ENCODE measurements at regions not wholly inside any gene's neighbourhood (a gene's known extent, or its start where the extent isn't known, plus 50 kb on each side); places are given as distances from the start of the nearest gene placed in this dataset.

DNA sequence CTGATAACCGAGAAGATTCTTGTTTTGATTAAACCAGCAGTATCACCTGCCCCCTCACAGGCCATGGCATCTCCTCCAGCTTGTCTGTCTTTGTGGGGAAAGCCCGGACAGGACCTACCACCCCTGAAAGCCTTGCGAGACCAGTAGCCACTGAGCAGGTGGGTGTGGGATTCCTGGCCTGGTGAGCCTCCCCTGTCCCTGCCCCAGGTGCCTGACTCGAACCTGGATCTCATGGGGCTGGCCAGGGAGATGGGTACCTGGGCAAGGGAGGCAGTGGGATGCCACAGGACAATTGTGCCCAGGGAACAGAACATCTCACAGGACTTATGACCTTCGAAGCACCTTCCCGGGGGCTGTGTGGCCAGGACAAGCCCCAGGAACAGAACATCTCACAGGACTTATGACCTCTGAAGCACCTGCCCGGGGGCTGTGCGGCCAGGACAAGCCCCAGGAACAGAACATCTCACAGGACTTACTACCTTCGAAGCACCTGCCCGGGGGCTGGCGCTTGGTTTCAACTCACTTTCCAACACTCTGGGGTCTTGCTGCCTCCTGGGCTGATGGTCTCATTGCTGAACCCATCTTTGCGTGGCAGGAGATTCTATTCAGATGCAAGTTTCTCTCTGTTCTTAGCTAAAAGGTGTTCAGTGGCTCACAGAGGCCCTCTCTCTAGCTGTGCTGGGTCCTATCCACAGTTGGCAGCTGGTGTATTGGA is 854.5 kb downstream of the BRD1 start:
- H3K27me3 ChIP-seq (ENCODE audit: control insufficient read depth, low read length), result 0 out of 2 replicates have a peak, but pooled peaks cover 3% of the 10 kb centered on the region
- H3K4me3 ChIP-seq (ENCODE audit: low read length), result no peak overlapping the region
- no peaks in the 10 kb centered on the region for H3K9me2 ChIP-seq (replicated peaks; ENCODE audit: control insufficient read depth, low read length)
- no peak overlapping the region for H3K4me2 ChIP-seq (ENCODE audit: low read length)
- no peaks in the 10 kb centered on the region for H3K36me3 ChIP-seq (ENCODE audit: control insufficient read depth, low read length)
- no peaks in the 10 kb centered on the region for H4K20me1 ChIP-seq (ENCODE audit: control insufficient read depth, insufficient read depth, low read depth, low read length)
- no peaks in the 10 kb centered on the region for H3F3A ChIP-seq (ENCODE audit: control insufficient read depth, insufficient read depth)
- no peaks in the 10 kb centered on the region for H3K4me1 ChIP-seq (ENCODE audit: control insufficient read depth, low read length)
- H3K79me2 ChIP-seq (ENCODE audit: control insufficient read depth, low read length), result no peaks in the 10 kb centered on the region
- H3K9me3 ChIP-seq (ENCODE audit: control insufficient read depth, insufficient read depth, low read length), result no peaks in the 10 kb centered on the region
- H3K27ac ChIP-seq (ENCODE audit: low read depth, low read length), result no peak overlapping the region
- TF ChIP-seq EZH2phosphoT487 (IDR thresholded peaks at IDR 0.05; ENCODE audit: borderline replicate concordance, low read length), result no peak
- TF ChIP-seq, protein P1, sequence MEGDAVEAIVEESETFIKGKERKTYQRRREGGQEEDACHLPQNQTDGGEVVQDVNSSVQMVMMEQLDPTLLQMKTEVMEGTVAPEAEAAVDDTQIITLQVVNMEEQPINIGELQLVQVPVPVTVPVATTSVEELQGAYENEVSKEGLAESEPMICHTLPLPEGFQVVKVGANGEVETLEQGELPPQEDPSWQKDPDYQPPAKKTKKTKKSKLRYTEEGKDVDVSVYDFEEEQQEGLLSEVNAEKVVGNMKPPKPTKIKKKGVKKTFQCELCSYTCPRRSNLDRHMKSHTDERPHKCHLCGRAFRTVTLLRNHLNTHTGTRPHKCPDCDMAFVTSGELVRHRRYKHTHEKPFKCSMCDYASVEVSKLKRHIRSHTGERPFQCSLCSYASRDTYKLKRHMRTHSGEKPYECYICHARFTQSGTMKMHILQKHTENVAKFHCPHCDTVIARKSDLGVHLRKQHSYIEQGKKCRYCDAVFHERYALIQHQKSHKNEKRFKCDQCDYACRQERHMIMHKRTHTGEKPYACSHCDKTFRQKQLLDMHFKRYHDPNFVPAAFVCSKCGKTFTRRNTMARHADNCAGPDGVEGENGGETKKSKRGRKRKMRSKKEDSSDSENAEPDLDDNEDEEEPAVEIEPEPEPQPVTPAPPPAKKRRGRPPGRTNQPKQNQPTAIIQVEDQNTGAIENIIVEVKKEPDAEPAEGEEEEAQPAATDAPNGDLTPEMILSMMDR (IDR thresholded peaks at IDR 0.05; ENCODE audit: low read depth, low read length, poor library complexity, severe bottlenecking), result no peak

- H3K27me3 ChIP-seq (ENCODE audit: control insufficient read depth, low read length), result 0 out of 2 replicates have a peak, but pooled peaks cover 5% of the 10 kb centered on the region
- no peaks in the 10 kb centered on the region for H3K9me2 ChIP-seq (replicated peaks; ENCODE audit: control insufficient read depth, low read length)
- no peaks in the 10 kb centered on the region for H3K9me3 ChIP-seq (ENCODE audit: control insufficient read depth, insufficient read depth, low read length)
- no peaks in the 10 kb centered on the region for H4K20me1 ChIP-seq (ENCODE audit: control insufficient read depth, insufficient read depth, low read depth, low read length)
- H3K4me2 ChIP-seq (ENCODE audit: low read length), result no peak overlapping the region
- no peak overlapping the region for H3K27ac ChIP-seq (ENCODE audit: low read depth, low read length)
- H3K36me3 ChIP-seq (ENCODE audit: control insufficient read depth, low read length), result no peaks in the 10 kb centered on the region
- no peak overlapping the region for H3K4me3 ChIP-seq (ENCODE audit: low read length)
- H3K79me2 ChIP-seq (ENCODE audit: control insufficient read depth, low read length), result no peaks in the 10 kb centered on the region
- TF ChIP-seq EZH2phosphoT487 (IDR thresholded peaks at IDR 0.05; ENCODE audit: borderline replicate concordance, low read length), result no peak
- TF ChIP-seq, protein P1 (IDR thresholded peaks at IDR 0.05; ENCODE audit: low read depth, low read length, poor library complexity, severe bottlenecking), result peak; percentile 72
- no peaks in the 10 kb centered on the region for H3F3A ChIP-seq (ENCODE audit: control insufficient read depth, insufficient read depth)
- H3K4me1 ChIP-seq (ENCODE audit: control insufficient read depth, low read length), result no peaks in the 10 kb centered on the region
These were observed 859.3 kb downstream of the BRD1 start for GRCh38 chr22:48968201-48968959.

- H4K20me1 ChIP-seq (ENCODE audit: control insufficient read depth, insufficient read depth, low read depth, low read length), result no peaks in the 10 kb centered on the region
- H3K27me3 ChIP-seq (ENCODE audit: control insufficient read depth, low read length), result 0 out of 2 replicates have a peak, but pooled peaks cover 8% of the 10 kb centered on the region
- no peak overlapping the region for H3K27ac ChIP-seq (ENCODE audit: low read depth, low read length)
- H3K9me3 ChIP-seq (ENCODE audit: control insufficient read depth, insufficient read depth, low read length), result no peaks in the 10 kb centered on the region
- H3K4me1 ChIP-seq (ENCODE audit: control insufficient read depth, low read length), result no peaks in the 10 kb centered on the region
- no peaks in the 10 kb centered on the region for H3K9me2 ChIP-seq (replicated peaks; ENCODE audit: control insufficient read depth, low read length)
- H3K4me3 ChIP-seq (ENCODE audit: low read length), result no peak overlapping the region
- H3K79me2 ChIP-seq (ENCODE audit: control insufficient read depth, low read length), result no peaks in the 10 kb centered on the region
- H3F3A ChIP-seq (ENCODE audit: control insufficient read depth, insufficient read depth), result no peaks in the 10 kb centered on the region
- TF ChIP-seq EZH2phosphoT487 (IDR thresholded peaks at IDR 0.05; ENCODE audit: borderline replicate concordance, low read length), result no peak
- TF ChIP-seq, protein P1 (IDR thresholded peaks at IDR 0.05; ENCODE audit: low read depth, low read length, poor library complexity, severe bottlenecking), result no peak
- H3K4me2 ChIP-seq (ENCODE audit: low read length), result no peak overlapping the region
- H3K36me3 ChIP-seq (ENCODE audit: control insufficient read depth, low read length), result no peaks in the 10 kb centered on the region
These were observed 864.3 kb downstream of the BRD1 start for GRCh38 chr22:48963405-48963804.
